ENCODE measurements at regions not wholly inside any gene's neighbourhood (a gene's known extent, or its start where the extent isn't known, plus 50 kb on each side); places are given as distances from the start of the nearest gene placed in this dataset.
A peak's percentile ranks its signal among the peaks of the same experiment; 100 is the strongest.

DNA sequence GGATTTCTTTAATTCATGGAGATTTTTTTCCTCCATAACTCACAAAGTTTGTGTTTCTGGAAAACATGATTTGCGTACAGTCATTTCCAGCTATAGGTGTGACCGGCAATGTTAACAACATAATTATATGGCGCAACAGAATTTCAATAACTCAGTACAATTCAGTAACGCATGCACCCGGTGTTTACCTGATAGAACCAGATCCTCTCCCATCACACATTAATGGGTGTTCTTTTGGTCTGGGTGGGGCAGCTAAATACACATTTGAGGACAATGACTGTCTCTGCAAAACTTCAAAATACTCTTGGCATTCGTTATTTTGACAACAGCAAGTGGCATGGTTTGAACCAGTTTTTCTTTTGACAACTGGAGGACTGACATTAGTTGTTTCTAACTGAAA is 102.3 kb downstream of the KLF6 start:
- Histone ChIP-seq H3K4ac (ENCODE audit: low read depth, low read length) (no peak overlapping the region), H3K4me3 (ENCODE audit: low read length) (no peak overlapping the region), H2AK5ac (ENCODE audit: low read length) (no peak overlapping the region), H4K5ac (ENCODE audit: low read length) (no peak overlapping the region), H3K4me2 (ENCODE audit: low read length) (no peak overlapping the region), H3K23ac (ENCODE audit: low read length) (no peak overlapping the region), H3K79me2 (ENCODE audit: control insufficient read depth, insufficient read depth, low read length) (no peaks in the 10 kb centered on the region), H3K4me1 (ENCODE audit: control insufficient read depth, low read depth, low read length) (peaks cover 2% of the 10 kb centered on the region), H3K79me1 (ENCODE audit: low read length) (no peaks in the 10 kb centered on the region), H3K56ac (ENCODE audit: low read length) (no peak overlapping the region), H3K36me3 (ENCODE audit: control insufficient read depth, insufficient read depth, low read length) (no peaks in the 10 kb centered on the region), H2BK120ac (ENCODE audit: low read depth, low read length) (no peak overlapping the region), H3K9ac (ENCODE audit: low read length) (no peak overlapping the region), H3K27me3 (ENCODE audit: insufficient read depth, low read length, poor library complexity) (no peaks in the 10 kb centered on the region), H4K8ac (ENCODE audit: low read depth, low read length) (no peak overlapping the region), H2BK5ac (ENCODE audit: low read length) (no peak overlapping the region), H2BK15ac (replicated peaks; ENCODE audit: low read depth) (no peak overlapping the region), H3K18ac (ENCODE audit: low read length) (no peak overlapping the region), H3K27ac (ENCODE audit: low read depth, low read length) (no peak overlapping the region)
- no peak for DNase-seq
- no CpG with 5 or more reads among the region's 6 CpGs for WGBS (ENCODE audit: extremely low coverage, insufficient coverage, low lambda C conversion rate)

GRCh38 chr10:3681642-3682554 is 103.1 kb downstream of the KLF6 start:
- H3K79me1 ChIP-seq (ENCODE audit: low read length), result no peaks in the 10 kb centered on the region
- no peak overlapping the region for H4K5ac ChIP-seq (ENCODE audit: low read length)
- H2BK120ac ChIP-seq (ENCODE audit: low read depth, low read length), result no peak overlapping the region
- peaks cover 2% of the 10 kb centered on the region for H3K4me1 ChIP-seq (ENCODE audit: control insufficient read depth, low read depth, low read length)
- no peaks in the 10 kb centered on the region for H3K27me3 ChIP-seq (ENCODE audit: insufficient read depth, low read length, poor library complexity)
- WGBS (ENCODE audit: extremely low coverage, insufficient coverage, low lambda C conversion rate), result no CpG with 5 or more reads among the region's 23 CpGs
- no peak overlapping the region for H3K27ac ChIP-seq (ENCODE audit: low read depth, low read length)
- H3K56ac ChIP-seq (ENCODE audit: low read length), result peak overlapping the region; percentile 53
- H4K8ac ChIP-seq (ENCODE audit: low read depth, low read length), result no peak overlapping the region
- H2BK15ac ChIP-seq (replicated peaks; ENCODE audit: low read depth), result no peak overlapping the region
- H3K36me3 ChIP-seq (ENCODE audit: control insufficient read depth, insufficient read depth, low read length), result no peaks in the 10 kb centered on the region
- DNase-seq, result peak; percentile 84
- H3K23ac ChIP-seq (ENCODE audit: low read length), result no peak overlapping the region
- no peaks in the 10 kb centered on the region for H3K79me2 ChIP-seq (ENCODE audit: control insufficient read depth, insufficient read depth, low read length)
- H3K18ac ChIP-seq (ENCODE audit: low read length), result no peak overlapping the region
- H3K4ac ChIP-seq (ENCODE audit: low read depth, low read length), result no peak overlapping the region
- no peak overlapping the region for H3K4me2 ChIP-seq (ENCODE audit: low read length)
- no peak overlapping the region for H2AK5ac ChIP-seq (ENCODE audit: low read length)
- H3K9ac ChIP-seq (ENCODE audit: low read length), result no peak overlapping the region
- peak overlapping the region; percentile 64 for H2BK5ac ChIP-seq (ENCODE audit: low read length)
- H3K4me3 ChIP-seq (ENCODE audit: low read length), result no peak overlapping the region

DNA sequence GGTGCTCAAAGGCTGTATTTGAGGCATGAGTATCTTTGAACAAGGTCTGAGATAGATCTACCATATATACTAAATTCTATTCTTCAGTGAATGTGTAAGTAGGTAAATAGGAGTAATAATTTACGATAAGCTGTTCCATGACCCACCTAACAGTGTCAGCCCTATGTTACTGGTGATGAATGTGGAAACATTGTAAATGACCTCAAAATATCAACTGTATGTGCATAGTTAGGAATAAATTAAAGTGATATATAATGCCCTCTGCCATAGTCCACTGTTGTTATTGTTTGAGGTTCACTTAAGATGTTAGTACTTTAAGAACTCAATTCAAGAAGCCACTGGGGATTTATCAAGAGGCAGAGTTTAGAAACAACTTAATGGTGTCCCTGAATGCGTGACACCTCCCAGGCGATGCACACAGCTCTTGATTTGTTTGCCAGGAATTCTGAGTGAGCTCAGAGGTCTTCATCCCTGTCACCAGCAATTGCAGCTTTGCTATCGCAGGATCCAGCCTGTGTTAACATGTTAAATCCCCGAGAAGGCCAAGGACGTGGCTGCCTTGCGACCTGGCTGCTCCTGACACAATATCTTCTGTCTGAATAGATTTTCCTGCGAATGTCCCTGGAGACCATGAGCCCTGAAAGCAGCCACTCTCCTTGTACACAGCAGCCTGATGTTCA is 104.9 kb downstream of the KLF6 start:
- Histone ChIP-seq H3K9ac (ENCODE audit: low read length) (no peak overlapping the region), H3K18ac (ENCODE audit: low read length) (no peak overlapping the region), H2BK120ac (ENCODE audit: low read depth, low read length) (no peak overlapping the region), H3K4me1 (ENCODE audit: control insufficient read depth, low read depth, low read length) (no peaks in the 10 kb centered on the region), H3K79me1 (ENCODE audit: low read length) (no peaks in the 10 kb centered on the region), H3K4me3 (ENCODE audit: low read length) (no peak overlapping the region), H3K56ac (ENCODE audit: low read length) (no peak overlapping the region), H3K4ac (ENCODE audit: low read depth, low read length) (no peak overlapping the region), H2AK5ac (ENCODE audit: low read length) (peak overlapping the region; percentile 63), H2BK15ac (replicated peaks; ENCODE audit: low read depth) (no peak overlapping the region), H3K27ac (ENCODE audit: low read depth, low read length) (no peak overlapping the region), H3K36me3 (ENCODE audit: control insufficient read depth, insufficient read depth, low read length) (no peaks in the 10 kb centered on the region), H4K5ac (ENCODE audit: low read length) (no peak overlapping the region), H3K27me3 (ENCODE audit: insufficient read depth, low read length, poor library complexity) (no peaks in the 10 kb centered on the region), H3K79me2 (ENCODE audit: control insufficient read depth, insufficient read depth, low read length) (no peaks in the 10 kb centered on the region), H4K8ac (ENCODE audit: low read depth, low read length) (no peak overlapping the region), H3K4me2 (ENCODE audit: low read length) (no peak overlapping the region), H3K23ac (ENCODE audit: low read length) (no peak overlapping the region), H2BK5ac (ENCODE audit: low read length) (peak overlapping the region; percentile 64)
- no CpG with 5 or more reads among the region's 8 CpGs for WGBS (ENCODE audit: extremely low coverage, insufficient coverage, low lambda C conversion rate)
- DNase-seq, result no peak

GRCh38 chr10:3678629-3679227 is 106.3 kb downstream of the KLF6 start:
- no peak overlapping the region for H4K5ac ChIP-seq (ENCODE audit: low read length)
- no peak overlapping the region for H3K4ac ChIP-seq (ENCODE audit: low read depth, low read length)
- no CpG with 5 or more reads among the region's 1 CpG for WGBS (ENCODE audit: extremely low coverage, insufficient coverage, low lambda C conversion rate)
- no peak overlapping the region for H3K4me3 ChIP-seq (ENCODE audit: low read length)
- H2BK120ac ChIP-seq (ENCODE audit: low read depth, low read length), result no peak overlapping the region
- H3K18ac ChIP-seq (ENCODE audit: low read length), result no peak overlapping the region
- no peaks in the 10 kb centered on the region for H3K36me3 ChIP-seq (ENCODE audit: control insufficient read depth, insufficient read depth, low read length)
- no peaks in the 10 kb centered on the region for H3K79me2 ChIP-seq (ENCODE audit: control insufficient read depth, insufficient read depth, low read length)
- H3K27me3 ChIP-seq (ENCODE audit: insufficient read depth, low read length, poor library complexity), result no peaks in the 10 kb centered on the region
- no peak overlapping the region for H2BK5ac ChIP-seq (ENCODE audit: low read length)
- H2AK5ac ChIP-seq (ENCODE audit: low read length), result no peak overlapping the region
- H2BK15ac ChIP-seq (replicated peaks; ENCODE audit: low read depth), result no peak overlapping the region
- H3K23ac ChIP-seq (ENCODE audit: low read length), result no peak overlapping the region
- H3K27ac ChIP-seq (ENCODE audit: low read depth, low read length), result no peak overlapping the region
- no peak overlapping the region for H3K9ac ChIP-seq (ENCODE audit: low read length)
- no peak overlapping the region for H4K8ac ChIP-seq (ENCODE audit: low read depth, low read length)
- no peaks in the 10 kb centered on the region for H3K4me1 ChIP-seq (ENCODE audit: control insufficient read depth, low read depth, low read length)
- H3K79me1 ChIP-seq (ENCODE audit: low read length), result no peaks in the 10 kb centered on the region
- H3K56ac ChIP-seq (ENCODE audit: low read length), result no peak overlapping the region
- H3K4me2 ChIP-seq (ENCODE audit: low read length), result no peak overlapping the region
- DNase-seq, result no peak

DNA sequence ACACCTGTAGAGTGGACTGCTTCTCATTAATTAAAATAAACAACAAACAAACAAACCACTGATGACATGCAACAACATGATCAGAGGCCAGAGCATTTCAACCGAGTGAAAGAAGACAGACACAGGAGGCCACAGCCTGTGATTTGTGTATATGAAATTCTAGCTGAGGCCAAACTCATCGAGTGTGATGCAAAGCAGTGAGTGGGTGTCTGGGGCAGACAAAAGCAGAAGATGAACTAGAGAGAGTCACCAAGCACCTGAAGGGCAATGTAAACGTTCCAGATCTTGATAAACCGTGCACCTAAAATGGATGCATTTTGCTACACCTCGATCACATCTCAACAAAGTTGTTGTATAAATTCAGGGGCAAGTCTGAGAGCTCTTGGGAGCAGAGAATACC is 108.4 kb downstream of the KLF6 start:
- Histone ChIP-seq H3K4ac (ENCODE audit: low read depth, low read length) (no peak overlapping the region), H3K4me3 (ENCODE audit: low read length) (no peak overlapping the region), H2BK5ac (ENCODE audit: low read length) (no peak overlapping the region), H2BK120ac (ENCODE audit: low read depth, low read length) (no peak overlapping the region), H3K36me3 (ENCODE audit: control insufficient read depth, insufficient read depth, low read length) (no peaks in the 10 kb centered on the region), H2AK5ac (ENCODE audit: low read length) (no peak overlapping the region), H2BK15ac (replicated peaks; ENCODE audit: low read depth) (no peak overlapping the region), H3K4me2 (ENCODE audit: low read length) (no peak overlapping the region), H4K5ac (ENCODE audit: low read length) (no peak overlapping the region), H4K8ac (ENCODE audit: low read depth, low read length) (no peak overlapping the region), H3K23ac (ENCODE audit: low read length) (no peak overlapping the region), H3K4me1 (ENCODE audit: control insufficient read depth, low read depth, low read length) (no peaks in the 10 kb centered on the region), H3K18ac (ENCODE audit: low read length) (no peak overlapping the region), H3K79me2 (ENCODE audit: control insufficient read depth, insufficient read depth, low read length) (no peaks in the 10 kb centered on the region), H3K9ac (ENCODE audit: low read length) (no peak overlapping the region), H3K56ac (ENCODE audit: low read length) (no peak overlapping the region), H3K27me3 (ENCODE audit: insufficient read depth, low read length, poor library complexity) (no peaks in the 10 kb centered on the region), H3K27ac (ENCODE audit: low read depth, low read length) (no peak overlapping the region), H3K79me1 (ENCODE audit: low read length) (no peaks in the 10 kb centered on the region)
- DNase-seq, result no peak
- WGBS (ENCODE audit: extremely low coverage, insufficient coverage, low lambda C conversion rate), result no CpG with 5 or more reads among the region's 5 CpGs

All from mesendoderm (in vitro differentiated cells).